Neural progenitor cell (in vitro differentiated cells): ENCODE measurements at regions not wholly inside any gene's neighbourhood (a gene's known extent, or its start where the extent isn't known, plus 50 kb on each side); places are given as distances from the start of the nearest gene placed in this dataset.

Experiments used
- CTCF ChIP-seq: fragments of 200-600 bp; sonication (generic); IDR thresholded peaks from 2 replicates; pipeline ENCODE4 v1.5.1; 2017; ENCODE audit warnings: antibody characterized with exemption, mild to moderate bottlenecking
- EZH2 ChIP-seq: fragments of 200-600 bp; sonication (generic); IDR thresholded peaks from 2 replicates; pipeline ENCODE4 v1.6.1; 2017; ENCODE audit warnings: antibody characterized with exemption, mild to moderate bottlenecking, moderate library complexity

- TF ChIP-seq CTCF, result no peak
- TF ChIP-seq EZH2, result no peak
Observed at GRCh38 chr2:136214307-136215200, 96.6 kb upstream of the CXCR4 start.
